Rectal smooth muscle tissue (tissue), 1 donor: ENCODE measurements at regions not wholly inside any gene's neighbourhood (a gene's known extent, or its start where the extent isn't known, plus 50 kb on each side); places are given as distances from the start of the nearest gene placed in this dataset.

ENCODE experiments used
- H3K27ac ChIP-seq: one replicate; pipeline ENCODE4 v1.7.0; 2013; ENCODE audit warnings: low read depth, low read length, inconsistent platforms
- H3K27me3 ChIP-seq: one replicate; pipeline ENCODE4 v1.7.0; 2013; ENCODE audit warnings: low read length; ENCODE audit not compliant: control insufficient read depth, insufficient read depth
- H3K36me3 ChIP-seq: one replicate; pipeline ENCODE4 v1.7.0; 2013; ENCODE audit warnings: low read length; ENCODE audit not compliant: control insufficient read depth, insufficient read depth
- H3K4me1 ChIP-seq: one replicate; pipeline ENCODE4 v1.7.0; 2013; ENCODE audit warnings: low read length; ENCODE audit not compliant: control insufficient read depth, insufficient read depth
- H3K4me3 ChIP-seq: one replicate; pipeline ENCODE4 v1.7.0; 2013; ENCODE audit warnings: low read length
- H3K9ac ChIP-seq: one replicate; pipeline ENCODE4 v1.7.0; 2013; ENCODE audit warnings: low read length

- H3K4me3 ChIP-seq = no peak overlapping the region
- H3K9ac ChIP-seq = no peak overlapping the region
- no peaks in the 10 kb centered on the region for H3K27me3 ChIP-seq
- no peak overlapping the region for H3K27ac ChIP-seq
- H3K36me3 ChIP-seq = no peaks in the 10 kb centered on the region
- no peaks in the 10 kb centered on the region for H3K4me1 ChIP-seq
Measured at GRCh38 chr10:21095494-21096055, 198.5 kb upstream of the NEBL start.

GRCh38 chr10:21095073-21095472 lies 198.0 kb upstream of the NEBL start:
- H3K27me3 ChIP-seq = no peaks in the 10 kb centered on the region
- no peak overlapping the region for H3K4me3 ChIP-seq
- H3K4me1 ChIP-seq = no peaks in the 10 kb centered on the region
- no peak overlapping the region for H3K27ac ChIP-seq
- no peaks in the 10 kb centered on the region for H3K36me3 ChIP-seq
- H3K9ac ChIP-seq = no peak overlapping the region

- Histone ChIP-seq H3K36me3 (no peaks in the 10 kb centered on the region), H3K27ac (no peak overlapping the region), H3K27me3 (no peaks in the 10 kb centered on the region), H3K9ac (no peak overlapping the region), H3K4me3 (no peak overlapping the region), H3K4me1 (no peaks in the 10 kb centered on the region)
Measured at GRCh38 chr10:21092683-21093524, 195.8 kb upstream of the NEBL start.

GRCh38 chr10:21090609-21091082 lies 193.5 kb upstream of the NEBL start:
- H3K27me3 ChIP-seq = no peaks in the 10 kb centered on the region
- H3K4me3 ChIP-seq = no peak overlapping the region
- H3K9ac ChIP-seq = no peak overlapping the region
- no peak overlapping the region for H3K27ac ChIP-seq
- H3K4me1 ChIP-seq = no peaks in the 10 kb centered on the region
- no peaks in the 10 kb centered on the region for H3K36me3 ChIP-seq

- Histone ChIP-seq H3K4me1 (no peaks in the 10 kb centered on the region), H3K4me3 (no peak overlapping the region), H3K9ac (no peak overlapping the region), H3K36me3 (no peaks in the 10 kb centered on the region), H3K27ac (no peak overlapping the region), H3K27me3 (no peaks in the 10 kb centered on the region)
Measured at GRCh38 chr10:21087476-21087875, 190.4 kb upstream of the NEBL start.

- no peak overlapping the region for H3K27ac ChIP-seq
- H3K4me3 ChIP-seq = no peak overlapping the region
- no peaks in the 10 kb centered on the region for H3K27me3 ChIP-seq
- no peak overlapping the region for H3K9ac ChIP-seq
- no peaks in the 10 kb centered on the region for H3K36me3 ChIP-seq
- no peaks in the 10 kb centered on the region for H3K4me1 ChIP-seq
Measured at GRCh38 chr10:21084700-21085099, 187.6 kb upstream of the NEBL start.

- Histone ChIP-seq H3K9ac (no peak overlapping the region), H3K27ac (no peak overlapping the region), H3K27me3 (no peaks in the 10 kb centered on the region), H3K4me1 (no peaks in the 10 kb centered on the region), H3K4me3 (no peak overlapping the region), H3K36me3 (no peaks in the 10 kb centered on the region)
Measured at GRCh38 chr10:21083861-21084260, 186.8 kb upstream of the NEBL start.

- Histone ChIP-seq H3K27ac (no peak overlapping the region), H3K4me1 (no peaks in the 10 kb centered on the region), H3K9ac (no peak overlapping the region), H3K27me3 (no peaks in the 10 kb centered on the region), H3K4me3 (no peak overlapping the region), H3K36me3 (no peaks in the 10 kb centered on the region)
Measured at GRCh38 chr10:21082206-21082605, 185.1 kb upstream of the NEBL start.

- no peaks in the 10 kb centered on the region for H3K27me3 ChIP-seq
- no peak overlapping the region for H3K9ac ChIP-seq
- no peaks in the 10 kb centered on the region for H3K36me3 ChIP-seq
- H3K4me3 ChIP-seq = no peak overlapping the region
- H3K27ac ChIP-seq = no peak overlapping the region
- no peaks in the 10 kb centered on the region for H3K4me1 ChIP-seq
Measured at GRCh38 chr10:21080261-21080660, 183.2 kb upstream of the NEBL start.

- no peaks in the 10 kb centered on the region for H3K4me1 ChIP-seq
- no peaks in the 10 kb centered on the region for H3K27me3 ChIP-seq
- H3K9ac ChIP-seq = no peak overlapping the region
- H3K27ac ChIP-seq = no peak overlapping the region
- H3K36me3 ChIP-seq = no peaks in the 10 kb centered on the region
- no peak overlapping the region for H3K4me3 ChIP-seq
Measured at GRCh38 chr10:21079330-21079658, 182.2 kb upstream of the NEBL start.

- Histone ChIP-seq H3K27ac (no peak overlapping the region), H3K27me3 (no peaks in the 10 kb centered on the region), H3K36me3 (no peaks in the 10 kb centered on the region), H3K4me3 (no peak overlapping the region), H3K9ac (no peak overlapping the region), H3K4me1 (no peaks in the 10 kb centered on the region)
Measured at GRCh38 chr10:21078410-21079329, 181.6 kb upstream of the NEBL start.

GRCh38 chr10:21077681-21078080 lies 180.6 kb upstream of the NEBL start:
- no peaks in the 10 kb centered on the region for H3K36me3 ChIP-seq
- H3K4me1 ChIP-seq = no peaks in the 10 kb centered on the region
- H3K27ac ChIP-seq = no peak overlapping the region
- no peak overlapping the region for H3K9ac ChIP-seq
- no peak overlapping the region for H3K4me3 ChIP-seq
- H3K27me3 ChIP-seq = no peaks in the 10 kb centered on the region
